Kidney (tissue), 13 donors: ENCODE measurements at regions not wholly inside any gene's neighbourhood (a gene's known extent, or its start where the extent isn't known, plus 50 kb on each side); places are given as distances from the start of the nearest gene placed in this dataset.

ENCODE experiments used
- DNase-seq, 5 donors: peaks; one replicate each; pipeline ENCODE4 v3.0.0-alpha.2; 2013 to 2020
- FAIRE-seq: peaks from 2 replicates; lab custom pipeline; 2012; peaks lifted over from hg19 to GRCh38; lab: Jason Lieb, UNC
- H3K27ac ChIP-seq, 2 donors: one replicate each; pipeline ENCODE4 v1.7.0; 2013; ENCODE audit warnings: low read depth in 2 of 2, low read length in 2 of 2, inconsistent platforms in 1 of 2
- H3K27me3 ChIP-seq: one replicate; pipeline ENCODE4 v1.7.1; 2013; ENCODE audit warnings: low read length, inconsistent platforms; ENCODE audit not compliant: control insufficient read depth, insufficient read depth
- H3K36me3 ChIP-seq, 3 donors: one replicate each; pipeline versions ENCODE4 v1.7.0 to v1.7.1; 2013; ENCODE audit warnings: low read length in 3 of 3, control low read depth in 1 of 3, inconsistent platforms in 1 of 3; ENCODE audit not compliant: insufficient read depth in 3 of 3, control insufficient read depth in 2 of 3
- H3K4me1 ChIP-seq, 3 donors: one replicate each; pipeline versions ENCODE4 v1.7.0 to v1.7.1; 2013; ENCODE audit warnings: low read length in 3 of 3, inconsistent platforms in 1 of 3, low read depth in 1 of 3; ENCODE audit not compliant: control insufficient read depth in 2 of 3, insufficient read depth in 2 of 3
- H3K4me3 ChIP-seq, 3 donors: one replicate each; pipeline versions ENCODE4 v1.7.0 to v1.8.1; 2013; ENCODE audit warnings: low read length in 3 of 3, control low read depth in 1 of 3, inconsistent platforms in 1 of 3
- H3K9ac ChIP-seq, 3 donors: one replicate each; pipeline versions ENCODE4 v1.7.0 to v1.7.1; 2013; ENCODE audit warnings: low read length in 3 of 3, control low read depth in 1 of 3, inconsistent platforms in 1 of 3
- H3K9me3 ChIP-seq, 3 donors: one replicate each; pipeline versions ENCODE4 v1.7.0 to v1.7.1; 2013; ENCODE audit warnings: low read length in 3 of 3, control low read depth in 1 of 3, inconsistent platforms in 1 of 3; ENCODE audit not compliant: control insufficient read depth in 2 of 3, insufficient read depth in 1 of 3
- intact Hi-C: fragments of 100-400 bp; cut with DNase I; formaldehyde crosslinking; loops from one replicate; pipeline ENCODE4 v1.11.1; 2022
- TF ChIP-seq, protein P1 (sequence below): IDR thresholded peaks from 3 replicates; pipeline ENCODE4 v1.5.1; 2012; ENCODE audit warnings: mild to moderate bottlenecking, moderate library complexity, borderline replicate concordance; ENCODE audit not compliant: insufficient read depth; ENCODE audit errors: extremely low read depth
- donor health status: control.
- donor health status: control.
- donor health status: control.
- donor health status: control.
- donor health status: control.
- donor health status: DM: yes; HTN: yes; CAD: no.
- donor health status: Normal renal cell carcinoma (clear cell type).

DNA sequence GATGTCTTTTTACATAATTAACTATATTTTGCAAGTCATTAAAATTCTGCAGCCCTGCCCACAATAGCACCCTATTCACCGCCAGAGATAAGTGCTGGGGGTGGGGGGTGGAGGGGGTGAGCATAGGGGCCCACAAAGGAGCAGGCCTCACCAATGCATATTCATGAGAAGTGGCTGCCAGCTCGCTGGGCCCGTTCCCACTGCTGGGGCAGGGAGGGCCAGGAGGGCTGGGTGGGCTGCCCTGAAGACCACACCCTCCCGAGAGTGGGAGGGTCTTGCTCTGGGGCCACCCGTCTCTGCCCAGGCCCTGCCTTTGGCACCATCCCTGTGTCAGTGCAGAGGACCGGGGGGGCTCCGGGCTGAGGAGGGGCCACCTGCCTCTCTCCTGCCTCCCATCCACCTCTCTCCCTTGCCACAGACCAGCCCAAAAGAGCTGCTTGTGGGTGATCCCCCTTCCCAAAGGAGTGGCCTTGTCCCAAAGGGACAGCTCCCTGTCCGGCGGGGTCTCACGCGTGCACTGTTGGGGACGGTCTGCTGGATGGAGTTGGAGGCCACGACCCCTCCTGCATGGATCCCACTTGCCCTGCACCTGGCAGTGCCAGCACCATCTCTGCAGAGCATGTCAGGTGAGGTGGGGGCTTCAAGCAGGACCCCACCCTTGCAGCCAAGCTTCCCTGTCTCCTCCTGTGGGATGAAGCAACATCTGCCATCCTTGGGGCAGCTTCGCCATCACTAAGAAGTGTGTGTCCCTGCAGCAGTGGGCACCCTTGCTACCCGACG lies 138.8 kb upstream of the GPC1 start:
- intact Hi-C loops, result no loop called here
- H3K9me3 ChIP-seq, result no peaks in the 10 kb centered on the region
- no peaks in the 10 kb centered on the region for H3K4me1 ChIP-seq
- no peak overlapping the region for H3K9ac ChIP-seq
- H3K27ac ChIP-seq, result no peak overlapping the region
- H3K27me3 ChIP-seq, result no peaks in the 10 kb centered on the region
- TF ChIP-seq, protein P1, sequence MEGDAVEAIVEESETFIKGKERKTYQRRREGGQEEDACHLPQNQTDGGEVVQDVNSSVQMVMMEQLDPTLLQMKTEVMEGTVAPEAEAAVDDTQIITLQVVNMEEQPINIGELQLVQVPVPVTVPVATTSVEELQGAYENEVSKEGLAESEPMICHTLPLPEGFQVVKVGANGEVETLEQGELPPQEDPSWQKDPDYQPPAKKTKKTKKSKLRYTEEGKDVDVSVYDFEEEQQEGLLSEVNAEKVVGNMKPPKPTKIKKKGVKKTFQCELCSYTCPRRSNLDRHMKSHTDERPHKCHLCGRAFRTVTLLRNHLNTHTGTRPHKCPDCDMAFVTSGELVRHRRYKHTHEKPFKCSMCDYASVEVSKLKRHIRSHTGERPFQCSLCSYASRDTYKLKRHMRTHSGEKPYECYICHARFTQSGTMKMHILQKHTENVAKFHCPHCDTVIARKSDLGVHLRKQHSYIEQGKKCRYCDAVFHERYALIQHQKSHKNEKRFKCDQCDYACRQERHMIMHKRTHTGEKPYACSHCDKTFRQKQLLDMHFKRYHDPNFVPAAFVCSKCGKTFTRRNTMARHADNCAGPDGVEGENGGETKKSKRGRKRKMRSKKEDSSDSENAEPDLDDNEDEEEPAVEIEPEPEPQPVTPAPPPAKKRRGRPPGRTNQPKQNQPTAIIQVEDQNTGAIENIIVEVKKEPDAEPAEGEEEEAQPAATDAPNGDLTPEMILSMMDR, result no peak
- no peak for DNase-seq
- H3K4me3 ChIP-seq, result no peak overlapping the region
- H3K36me3 ChIP-seq, result no peaks in the 10 kb centered on the region
- FAIRE-seq, result no peak

DNA sequence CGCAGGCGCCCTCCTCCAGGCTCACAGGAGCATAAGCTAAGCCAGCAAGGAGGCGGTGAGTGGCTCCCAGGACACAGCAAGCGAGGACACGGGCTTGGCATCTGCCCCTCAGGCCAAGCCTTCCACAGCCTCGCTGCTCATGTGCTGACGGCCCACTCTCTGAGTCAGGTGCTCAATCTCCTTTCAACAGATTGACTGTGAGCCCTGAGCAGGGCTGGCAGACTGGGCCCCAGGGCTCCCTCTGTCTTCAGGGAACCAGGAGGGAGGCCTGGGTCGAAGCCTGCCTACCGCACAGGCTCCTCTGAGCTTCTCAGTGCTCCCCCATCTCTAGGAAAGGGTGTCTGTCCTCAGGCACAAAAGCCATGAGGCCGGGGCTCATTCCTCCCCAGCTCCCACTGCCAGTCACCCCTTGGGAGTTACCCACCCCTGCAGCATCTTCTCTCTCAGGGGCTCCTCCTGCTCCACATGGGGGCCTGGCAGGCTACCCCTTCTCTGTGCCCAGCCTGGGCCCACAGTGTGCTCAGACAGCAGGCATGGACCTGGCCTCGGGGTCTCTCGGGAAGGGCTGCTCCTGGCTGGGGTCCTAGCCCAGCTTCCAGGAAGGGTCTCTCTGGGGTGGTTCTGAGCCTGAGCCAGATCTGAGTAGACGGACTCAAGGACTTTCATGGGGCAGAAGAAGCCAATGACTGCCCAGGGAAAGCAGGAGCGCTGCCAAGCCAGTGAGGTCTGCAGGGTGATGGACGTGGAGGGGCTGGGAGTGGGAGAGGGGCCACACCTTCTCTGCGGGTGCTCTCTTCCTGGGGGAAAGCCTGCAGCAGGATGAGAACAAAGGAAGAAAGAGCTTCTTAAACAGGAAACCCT lies 138.0 kb upstream of the GPC1 start:
- intact Hi-C loops, result no loop called here
- H3K36me3 ChIP-seq, result no peaks in the 10 kb centered on the region
- FAIRE-seq (no peak), DNase-seq (no peak)
- H3K27ac ChIP-seq, result no peak overlapping the region
- no peak overlapping the region for H3K4me3 ChIP-seq
- TF ChIP-seq, protein P1, result no peak
- no peaks in the 10 kb centered on the region for H3K27me3 ChIP-seq
- no peaks in the 10 kb centered on the region for H3K4me1 ChIP-seq
- H3K9me3 ChIP-seq, result no peaks in the 10 kb centered on the region
- no peak overlapping the region for H3K9ac ChIP-seq

DNA sequence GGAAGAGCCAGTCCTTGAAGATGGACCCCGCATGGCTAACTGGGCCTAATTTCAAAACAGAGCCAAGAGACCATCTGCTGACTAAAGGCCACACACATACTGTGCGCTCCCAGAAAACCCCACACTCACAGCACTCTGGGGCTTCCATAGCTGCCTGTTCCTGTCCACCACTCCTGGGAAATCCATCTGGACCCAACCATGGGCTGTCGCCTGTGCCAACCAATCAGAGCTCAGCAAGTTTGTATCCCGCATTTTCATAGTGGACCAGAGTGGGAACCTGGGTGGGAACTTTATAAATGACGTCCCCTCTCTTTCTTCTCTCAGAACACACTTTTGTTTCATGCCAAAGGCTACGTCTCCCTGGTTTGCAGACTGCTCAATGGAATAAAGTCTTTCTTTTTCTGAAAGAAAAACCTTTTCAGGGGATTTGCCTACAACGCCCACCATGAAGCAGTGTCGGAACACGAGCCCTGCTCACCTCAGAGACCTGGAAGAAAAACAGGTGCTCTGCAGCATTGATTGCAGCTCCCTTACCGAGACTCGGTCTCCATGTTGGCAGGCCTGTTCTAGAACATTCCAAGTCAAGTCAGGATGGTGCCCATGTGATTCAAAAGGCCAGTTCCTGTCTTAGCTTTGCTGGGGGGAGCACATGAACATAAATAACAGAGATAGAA lies 137.2 kb upstream of the GPC1 start:
- H3K9ac ChIP-seq, result no peak overlapping the region
- H3K36me3 ChIP-seq, result no peaks in the 10 kb centered on the region
- intact Hi-C loops, result no loop called here
- no peaks in the 10 kb centered on the region for H3K9me3 ChIP-seq
- FAIRE-seq, result no peak
- TF ChIP-seq, protein P1, result no peak
- no peaks in the 10 kb centered on the region for H3K27me3 ChIP-seq
- H3K4me1 ChIP-seq, result no peaks in the 10 kb centered on the region
- no peak overlapping the region for H3K4me3 ChIP-seq
- H3K27ac ChIP-seq, result no peak overlapping the region
- no peak for DNase-seq
